ENCODE measurements at regions not wholly inside any gene's neighbourhood (a gene's known extent, or its start where the extent isn't known, plus 50 kb on each side); places are given as distances from the start of the nearest gene placed in this dataset.

- no peak for TF ChIP-seq CTCF (conservative IDR thresholded peaks at IDR 0.05; ENCODE audit: low read depth, low read length)
- TF ChIP-seq EZH2 (IDR thresholded peaks at IDR 0.05; ENCODE audit: borderline replicate concordance, low read depth, low read length, poor library complexity, severe bottlenecking) = no peak
These were observed 274.0 kb upstream of the POU3F2 start for GRCh38 chr6:98560418-98560817.
